GM23338 (cell line): ENCODE measurements at regions not wholly inside any gene's neighbourhood (a gene's known extent, or its start where the extent isn't known, plus 50 kb on each side); places are given as distances from the start of the nearest gene placed in this dataset.
A peak's percentile ranks its signal among the peaks of the same experiment; 100 is the strongest.

ENCODE experiments used
- ATAC-seq: fragments of 200-7000 bp; cut with Tn5 transposase; 3 replicates; pipeline ENCODE4 v1.9.1; 2020
- DNase-seq: peaks from one replicate; pipeline ENCODE4 v3.0.0-alpha.2; 2015; ENCODE audit warnings: low spot score
- H2AFZ ChIP-seq: fragments of 200-600 bp; sonication (generic); 2 replicates; pipeline ENCODE4 v1.8.0; 2016; ENCODE audit warnings: antibody characterized with exemption, mild to moderate bottlenecking, moderate library complexity
- H3F3A ChIP-seq: fragments of 200-600 bp; sonication (generic); replicated peaks from 2 replicates; pipeline ENCODE4 v1.8.0; 2017; ENCODE audit warnings: antibody characterized with exemption, mixed run types, low read depth
- H3K27ac ChIP-seq: fragments of 200-600 bp; sonication (generic); 2 replicates; pipeline ENCODE4 v1.6.1; 2016; ENCODE audit warnings: low read depth
- H3K27me3 ChIP-seq: fragments of 200-600 bp; sonication (generic); 2 replicates; pipeline ENCODE4 v1.8.0; 2016; ENCODE audit warnings: mild to moderate bottlenecking, mixed run types, moderate library complexity; ENCODE audit not compliant: insufficient read depth
- H3K36me3 ChIP-seq: fragments of 200-600 bp; sonication (generic); 2 replicates; pipeline ENCODE4 v1.8.0; 2016; ENCODE audit warnings: mild to moderate bottlenecking; ENCODE audit not compliant: insufficient read depth
- H3K4me1 ChIP-seq: fragments of 200-600 bp; sonication (generic); 2 replicates; pipeline ENCODE4 v1.8.0; 2016; ENCODE audit warnings: mild to moderate bottlenecking, moderate library complexity; ENCODE audit not compliant: insufficient read depth
- H3K4me2 ChIP-seq: fragments of 200-600 bp; sonication (generic); 2 replicates; pipeline ENCODE4 v1.7.1; 2017; ENCODE audit warnings: mixed run types
- H3K4me3 ChIP-seq: fragments of 200-600 bp; sonication (generic); 2 replicates; pipeline ENCODE4 v1.6.1; 2016; ENCODE audit warnings: mixed run types
- H3K79me2 ChIP-seq: fragments of 200-600 bp; sonication (generic); replicated peaks from 2 replicates; pipeline ENCODE4 v1.8.0; 2017; ENCODE audit warnings: mild to moderate bottlenecking; ENCODE audit not compliant: insufficient read depth
- H3K9me2 ChIP-seq: fragments of 200-600 bp; sonication (generic); 2 replicates; pipeline ENCODE4 v1.8.0; 2017; ENCODE audit not compliant: insufficient read depth
- H4K20me1 ChIP-seq: fragments of 200-600 bp; sonication (generic); replicated peaks from 2 replicates; pipeline ENCODE4 v1.8.0; 2017; ENCODE audit warnings: mild to moderate bottlenecking; ENCODE audit not compliant: insufficient read depth
- H3K27ac Mint-ChIP-seq: 2 replicates; pipeline ENCODE4 v1.8.0; 2020; ENCODE audit warnings: inconsistent platforms, mild to moderate bottlenecking, moderate library complexity, mixed read lengths
- H3K27me3 Mint-ChIP-seq: 3 replicates; pipeline ENCODE4 v1.8.0; 2022; ENCODE audit warnings: low read depth, mild to moderate bottlenecking, moderate library complexity, mixed read lengths, inconsistent platforms; ENCODE audit not compliant: insufficient read depth, poor library complexity
- H3K36me3 Mint-ChIP-seq: 3 replicates; pipeline ENCODE4 v1.8.0; 2021; ENCODE audit warnings: low read depth, mild to moderate bottlenecking, inconsistent platforms, moderate library complexity, mixed read lengths
- H3K4me1 Mint-ChIP-seq: 3 replicates; pipeline ENCODE4 v1.8.0; 2020; ENCODE audit warnings: mild to moderate bottlenecking, inconsistent platforms, mixed read lengths
- H3K4me3 Mint-ChIP-seq: 3 replicates; pipeline ENCODE4 v1.8.0; 2021; ENCODE audit warnings: moderate library complexity, mild to moderate bottlenecking, inconsistent platforms, mixed read lengths
- H3K9me3 Mint-ChIP-seq: 3 replicates; pipeline ENCODE4 v1.8.0; 2020; ENCODE audit warnings: moderate library complexity, mild to moderate bottlenecking, inconsistent platforms, mixed read lengths
- EZH2 ChIP-seq: fragments of 200-600 bp; sonication (generic); IDR thresholded peaks from one replicate; pipeline ENCODE4 v1.8.0; 2017; ENCODE audit warnings: antibody characterized with exemption, mild to moderate bottlenecking, low read depth; ENCODE audit not compliant: unreplicated experiment
- EZH2phosphoT487 ChIP-seq: fragments of 200-600 bp; sonication (generic); IDR thresholded peaks from one replicate; pipeline ENCODE4 v1.8.1; 2018; ENCODE audit warnings: antibody characterized with exemption; ENCODE audit not compliant: unreplicated experiment
- JUNB ChIP-seq: IDR thresholded peaks from one replicate; pipeline ENCODE4 v1.6.1; 2016; ENCODE audit warnings: antibody characterized with exemption; ENCODE audit not compliant: unreplicated experiment
- NANOG ChIP-seq: IDR thresholded peaks from 2 replicates; pipeline ENCODE4 v1.6.1; 2016; ENCODE audit warnings: antibody characterized with exemption, borderline replicate concordance
- POLR2AphosphoS5 ChIP-seq: IDR thresholded peaks from 2 replicates; pipeline ENCODE4 v1.6.1; 2016; ENCODE audit warnings: antibody characterized with exemption, low read depth
- REST ChIP-seq: IDR thresholded peaks from one replicate; pipeline ENCODE4 v1.6.1; 2018; ENCODE audit warnings: antibody characterized with exemption; ENCODE audit not compliant: unreplicated experiment
- STAT1 ChIP-seq: IDR thresholded peaks from one replicate; pipeline ENCODE4 v1.6.1; 2016; ENCODE audit warnings: antibody characterized with exemption; ENCODE audit not compliant: unreplicated experiment
- ZNF114 ChIP-seq: fragments of 250-450 bp; sonication (Bioruptor Pico); IDR thresholded peaks from 2 replicates; pipeline ENCODE4 v1.5.0; 2020; ENCODE audit warnings: mild to moderate bottlenecking, moderate library complexity
- ZNF331 ChIP-seq: fragments of 250-450 bp; sonication (Bioruptor Pico); IDR thresholded peaks from 2 replicates; pipeline ENCODE4 v1.5.0; 2020; ENCODE audit warnings: low read depth, mild to moderate bottlenecking, moderate library complexity
- TF ChIP-seq, protein P1 (sequence below), 2 experiments: fragments of 200-600 bp in 1 of 2; sonication (generic) in 1 of 2; conservative IDR thresholded peaks; 2 replicates each; pipeline versions ENCODE4 v1.5.1 to v1.6.1; 2016 to 2017; ENCODE audit warnings: antibody characterized with exemption in 2 of 2, low read depth in 2 of 2, mild to moderate bottlenecking in 2 of 2, moderate library complexity in 1 of 2
- TF ChIP-seq, protein P2 (sequence below): fragments of 250-450 bp; sonication (Bioruptor Pico); IDR thresholded peaks from 2 replicates; pipeline ENCODE4 v1.5.0; 2020; ENCODE audit warnings: mild to moderate bottlenecking, moderate library complexity

GRCh38 chr11:91763331-91763730, 461.3 kb upstream of the FAT3 start:
- no peaks in the 10 kb centered on the region for H3K9me3 Mint-ChIP-seq
- no peak overlapping the region for H3K27ac ChIP-seq
- no peaks in the 10 kb centered on the region for H3K4me1 ChIP-seq
- no peaks in the 10 kb centered on the region for H3K36me3 ChIP-seq
- H3K27me3 ChIP-seq, result no peaks in the 10 kb centered on the region
- no peak overlapping the region for H3K27ac Mint-ChIP-seq
- DNase-seq (no peak), ATAC-seq (no peak)
- H3K79me2 ChIP-seq, result no peaks in the 10 kb centered on the region
- H3K4me1 Mint-ChIP-seq, result peaks cover 16% of the 10 kb centered on the region; the same call in 2 of the 3 replicates
- no peak overlapping the region for H3K4me2 ChIP-seq
- 0 out of 2 replicates have a peak, but pooled peaks cover 3% of the 10 kb centered on the region for H3K9me2 ChIP-seq
- TF ChIP-seq STAT1 (no peak), ZNF331 (no peak), EZH2 (no peak), POLR2AphosphoS5 (no peak), NANOG (no peak), ZNF114 (CRISPR knock-in tag) (no peak), REST (no peak), EZH2phosphoT487 (no peak), JUNB (no peak)
- TF ChIP-seq, protein P1, sequence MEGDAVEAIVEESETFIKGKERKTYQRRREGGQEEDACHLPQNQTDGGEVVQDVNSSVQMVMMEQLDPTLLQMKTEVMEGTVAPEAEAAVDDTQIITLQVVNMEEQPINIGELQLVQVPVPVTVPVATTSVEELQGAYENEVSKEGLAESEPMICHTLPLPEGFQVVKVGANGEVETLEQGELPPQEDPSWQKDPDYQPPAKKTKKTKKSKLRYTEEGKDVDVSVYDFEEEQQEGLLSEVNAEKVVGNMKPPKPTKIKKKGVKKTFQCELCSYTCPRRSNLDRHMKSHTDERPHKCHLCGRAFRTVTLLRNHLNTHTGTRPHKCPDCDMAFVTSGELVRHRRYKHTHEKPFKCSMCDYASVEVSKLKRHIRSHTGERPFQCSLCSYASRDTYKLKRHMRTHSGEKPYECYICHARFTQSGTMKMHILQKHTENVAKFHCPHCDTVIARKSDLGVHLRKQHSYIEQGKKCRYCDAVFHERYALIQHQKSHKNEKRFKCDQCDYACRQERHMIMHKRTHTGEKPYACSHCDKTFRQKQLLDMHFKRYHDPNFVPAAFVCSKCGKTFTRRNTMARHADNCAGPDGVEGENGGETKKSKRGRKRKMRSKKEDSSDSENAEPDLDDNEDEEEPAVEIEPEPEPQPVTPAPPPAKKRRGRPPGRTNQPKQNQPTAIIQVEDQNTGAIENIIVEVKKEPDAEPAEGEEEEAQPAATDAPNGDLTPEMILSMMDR (conservative IDR thresholded peaks at IDR 0.05; ENCODE audit: low read depth in 2 of 2), result no peak
- no peaks in the 10 kb centered on the region for H3K27me3 Mint-ChIP-seq
- H3K4me3 ChIP-seq, result no peak overlapping the region
- H4K20me1 ChIP-seq, result no peaks in the 10 kb centered on the region
- H3K4me3 Mint-ChIP-seq, result no peak overlapping the region
- no peak overlapping the region for H2AFZ ChIP-seq
- no peaks in the 10 kb centered on the region for H3K36me3 Mint-ChIP-seq
- H3F3A ChIP-seq, result no peaks in the 10 kb centered on the region

DNA sequence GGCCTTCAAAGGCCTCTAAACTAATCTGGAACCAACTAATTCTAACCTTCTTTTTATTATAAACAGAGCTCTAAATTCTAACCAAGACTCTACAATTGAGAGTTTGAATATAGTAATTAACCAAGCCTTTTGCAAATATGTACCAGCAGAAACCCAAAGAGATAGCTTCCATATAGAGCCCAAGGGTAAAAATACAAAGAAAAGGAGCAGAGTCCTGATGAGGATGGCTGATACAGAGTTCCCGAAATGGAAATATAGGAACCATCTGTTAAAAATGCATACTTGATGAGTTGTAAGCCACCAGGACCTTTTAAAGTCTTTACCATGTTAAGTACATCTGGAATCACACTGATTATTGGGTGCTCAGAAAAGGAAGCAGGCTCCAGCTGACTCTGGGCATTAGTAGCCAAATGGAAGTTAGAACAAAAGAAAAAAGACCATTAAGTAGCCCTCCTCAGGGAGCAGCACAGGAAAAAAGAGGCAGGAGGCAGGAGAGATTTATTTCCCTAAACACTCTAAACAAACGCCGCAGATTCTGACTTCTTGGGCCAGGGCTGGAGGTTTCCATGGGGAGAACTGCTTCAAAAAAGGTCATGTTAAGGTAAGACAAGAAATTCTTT, 463.1 kb upstream of the FAT3 start:
- Histone ChIP-seq H3F3A (no peaks in the 10 kb centered on the region), H2AFZ (peak overlapping the region; percentile 5; the same call in 1 of the 2 replicates), H3K27me3 (no peaks in the 10 kb centered on the region), H3K4me2 (no peak overlapping the region), H3K4me1 (no peaks in the 10 kb centered on the region), H3K9me2 (0 out of 2 replicates have a peak, but pooled peaks cover 3% of the 10 kb centered on the region), H3K27ac (no peak overlapping the region), H3K79me2 (no peaks in the 10 kb centered on the region), H4K20me1 (no peaks in the 10 kb centered on the region), H3K4me3 (no peak overlapping the region), H3K36me3 (no peaks in the 10 kb centered on the region)
- Mint-ChIP-seq H3K27ac (0 out of 2 replicates have a peak overlapping the region, but pooled peaks have one; percentile 51), H3K9me3 (no peaks in the 10 kb centered on the region), H3K4me1 (peaks cover 16% of the 10 kb centered on the region; the same call in 2 of the 3 replicates), H3K36me3 (no peaks in the 10 kb centered on the region), H3K4me3 (no peak overlapping the region), H3K27me3 (no peaks in the 10 kb centered on the region)
- DNase-seq (peak; percentile 11), ATAC-seq (peak; percentile 71)
- TF ChIP-seq NANOG, result no peak
- no peak for TF ChIP-seq EZH2phosphoT487
- TF ChIP-seq, protein P2, sequence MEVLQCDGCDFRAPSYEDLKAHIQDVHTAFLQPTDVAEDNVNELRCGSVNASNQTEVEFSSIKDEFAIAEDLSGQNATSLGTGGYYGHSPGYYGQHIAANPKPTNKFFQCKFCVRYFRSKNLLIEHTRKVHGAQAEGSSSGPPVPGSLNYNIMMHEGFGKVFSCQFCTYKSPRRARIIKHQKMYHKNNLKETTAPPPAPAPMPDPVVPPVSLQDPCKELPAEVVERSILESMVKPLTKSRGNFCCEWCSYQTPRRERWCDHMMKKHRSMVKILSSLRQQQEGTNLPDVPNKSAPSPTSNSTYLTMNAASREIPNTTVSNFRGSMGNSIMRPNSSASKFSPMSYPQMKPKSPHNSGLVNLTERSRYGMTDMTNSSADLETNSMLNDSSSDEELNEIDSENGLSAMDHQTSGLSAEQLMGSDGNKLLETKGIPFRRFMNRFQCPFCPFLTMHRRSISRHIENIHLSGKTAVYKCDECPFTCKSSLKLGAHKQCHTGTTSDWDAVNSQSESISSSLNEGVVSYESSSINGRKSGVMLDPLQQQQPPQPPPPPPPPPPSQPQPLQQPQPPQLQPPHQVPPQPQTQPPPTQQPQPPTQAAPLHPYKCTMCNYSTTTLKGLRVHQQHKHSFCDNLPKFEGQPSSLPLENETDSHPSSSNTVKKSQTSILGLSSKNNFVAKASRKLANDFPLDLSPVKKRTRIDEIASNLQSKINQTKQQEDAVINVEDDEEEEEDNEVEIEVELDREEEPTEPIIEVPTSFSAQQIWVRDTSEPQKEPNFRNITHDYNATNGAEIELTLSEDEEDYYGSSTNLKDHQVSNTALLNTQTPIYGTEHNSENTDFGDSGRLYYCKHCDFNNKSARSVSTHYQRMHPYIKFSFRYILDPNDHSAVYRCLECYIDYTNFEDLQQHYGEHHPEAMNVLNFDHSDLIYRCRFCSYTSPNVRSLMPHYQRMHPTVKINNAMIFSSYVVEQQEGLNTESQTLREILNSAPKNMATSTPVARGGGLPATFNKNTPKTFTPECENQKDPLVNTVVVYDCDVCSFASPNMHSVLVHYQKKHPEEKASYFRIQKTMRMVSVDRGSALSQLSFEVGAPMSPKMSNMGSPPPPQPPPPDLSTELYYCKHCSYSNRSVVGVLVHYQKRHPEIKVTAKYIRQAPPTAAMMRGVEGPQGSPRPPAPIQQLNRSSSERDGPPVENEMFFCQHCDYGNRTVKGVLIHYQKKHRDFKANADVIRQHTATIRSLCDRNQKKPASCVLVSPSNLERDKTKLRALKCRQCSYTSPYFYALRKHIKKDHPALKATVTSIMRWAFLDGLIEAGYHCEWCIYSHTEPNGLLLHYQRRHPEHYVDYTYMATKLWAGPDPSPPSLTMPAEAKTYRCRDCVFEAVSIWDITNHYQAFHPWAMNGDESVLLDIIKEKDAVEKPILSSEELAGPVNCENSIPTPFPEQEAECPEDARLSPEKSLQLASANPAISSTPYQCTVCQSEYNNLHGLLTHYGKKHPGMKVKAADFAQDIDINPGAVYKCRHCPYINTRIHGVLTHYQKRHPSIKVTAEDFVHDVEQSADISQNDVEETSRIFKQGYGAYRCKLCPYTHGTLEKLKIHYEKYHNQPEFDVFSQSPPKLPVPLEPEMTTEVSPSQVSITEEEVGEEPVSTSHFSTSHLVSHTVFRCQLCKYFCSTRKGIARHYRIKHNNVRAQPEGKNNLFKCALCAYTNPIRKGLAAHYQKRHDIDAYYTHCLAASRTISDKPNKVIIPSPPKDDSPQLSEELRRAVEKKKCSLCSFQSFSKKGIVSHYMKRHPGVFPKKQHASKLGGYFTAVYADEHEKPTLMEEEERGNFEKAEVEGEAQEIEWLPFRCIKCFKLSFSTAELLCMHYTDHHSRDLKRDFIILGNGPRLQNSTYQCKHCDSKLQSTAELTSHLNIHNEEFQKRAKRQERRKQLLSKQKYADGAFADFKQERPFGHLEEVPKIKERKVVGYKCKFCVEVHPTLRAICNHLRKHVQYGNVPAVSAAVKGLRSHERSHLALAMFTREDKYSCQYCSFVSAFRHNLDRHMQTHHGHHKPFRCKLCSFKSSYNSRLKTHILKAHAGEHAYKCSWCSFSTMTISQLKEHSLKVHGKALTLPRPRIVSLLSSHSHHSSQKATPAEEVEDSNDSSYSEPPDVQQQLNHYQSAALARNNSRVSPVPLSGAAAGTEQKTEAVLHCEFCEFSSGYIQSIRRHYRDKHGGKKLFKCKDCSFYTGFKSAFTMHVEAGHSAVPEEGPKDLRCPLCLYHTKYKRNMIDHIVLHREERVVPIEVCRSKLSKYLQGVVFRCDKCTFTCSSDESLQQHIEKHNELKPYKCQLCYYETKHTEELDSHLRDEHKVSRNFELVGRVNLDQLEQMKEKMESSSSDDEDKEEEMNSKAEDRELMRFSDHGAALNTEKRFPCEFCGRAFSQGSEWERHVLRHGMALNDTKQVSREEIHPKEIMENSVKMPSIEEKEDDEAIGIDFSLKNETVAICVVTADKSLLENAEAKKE, result no peak
